Tibial artery (tissue), 4 donors: ENCODE measurements at regions not wholly inside any gene's neighbourhood (a gene's known extent, or its start where the extent isn't known, plus 50 kb on each side); places are given as distances from the start of the nearest gene placed in this dataset.

Experiments
- DNase-seq, 2 donors: peaks; one replicate each; pipeline ENCODE4 v3.0.0-alpha.2; 2019
- H3K27ac ChIP-seq, 2 donors: fragments of 200-600 bp; sonication (generic) in 1 of 2; 1 replicate in 1 of 2; 2 replicates in 1 of 2; pipeline ENCODE4 v1.5.1; 2018 to 2019; ENCODE audit warnings: mild to moderate bottlenecking in 1 of 2
- H3K27me3 ChIP-seq, 2 donors: fragments of 200-600 bp; sonication (generic) in 1 of 2; one replicate each; pipeline versions ENCODE4 v1.5.1 to v1.6.0; 2016 to 2019
- H3K36me3 ChIP-seq, 3 donors: fragments of 200-600 bp; sonication (generic) in 2 of 3; one replicate each; pipeline ENCODE4 v1.5.1; 2016 to 2019; ENCODE audit warnings: mild to moderate bottlenecking in 2 of 3
- H3K4me1 ChIP-seq, 4 donors: fragments of 200-600 bp; sonication (generic) in 2 of 4; 1 replicate in 3 of 4; 2 replicates in 1 of 4; pipeline ENCODE4 v1.5.1; 2016 to 2019
- H3K4me3 ChIP-seq, 2 donors: fragments of 200-600 bp; sonication (generic) in 1 of 2; 1 replicate in 1 of 2; 2 replicates in 1 of 2; pipeline ENCODE4 v1.5.1; 2018 to 2019; ENCODE audit warnings: mild to moderate bottlenecking in 2 of 2
- H3K9me3 ChIP-seq, 3 donors: fragments of 200-600 bp; sonication (generic) in 1 of 3; one replicate each; pipeline ENCODE4 v1.5.1; 2016 to 2019
- intact Hi-C: fragments of 100-400 bp; cut with DNase I; formaldehyde crosslinking; loops from one replicate; pipeline ENCODE4 v1.15.0; 2023; ENCODE audit warnings: low total_unique reads
- TF ChIP-seq, protein P1 (sequence below), 2 experiments: fragments of 200-600 bp in 1 of 2; fragments of 450-650 bp in 1 of 2; IDR thresholded peaks; one replicate each; pipeline ENCODE4 v1.5.1; 2017 to 2019; ENCODE audit warnings: antibody characterized with exemption in 2 of 2, mild to moderate bottlenecking in 1 of 2, moderate library complexity in 1 of 2

DNA sequence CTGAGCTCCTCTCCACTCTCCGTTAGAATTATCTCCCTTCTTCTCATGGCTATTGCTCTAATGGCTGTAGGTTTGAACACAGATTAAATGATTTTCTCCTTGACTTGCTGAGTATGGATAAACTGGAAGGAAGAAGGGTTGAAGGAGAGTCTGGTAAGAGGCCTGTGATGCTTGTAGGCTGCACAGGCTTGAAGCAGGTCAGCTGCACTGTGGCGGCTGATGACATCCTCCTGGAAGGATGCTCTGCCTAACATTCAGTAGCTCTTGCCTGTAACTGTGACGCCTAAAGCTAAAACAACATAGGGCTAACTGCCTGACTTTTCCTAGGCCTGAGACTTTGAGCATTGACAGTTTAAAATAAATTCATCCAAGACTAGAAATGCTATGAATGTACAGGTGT is 166.3 kb downstream of the MREG start:
- Histone ChIP-seq H3K27me3 (no peaks in the 10 kb centered on the region), H3K4me3 (no peak overlapping the region), H3K4me1 (peaks cover 0 to 63% (median 35%) of the 10 kb centered on the region in 4 donors), H3K9me3 (no peaks in the 10 kb centered on the region), H3K36me3 (no peaks in the 10 kb centered on the region), H3K27ac (no peak overlapping the region)
- intact Hi-C loops: loop anchor here (10.0 kb wide), 1 partner anchor 402 kb away; no protein-coding TSS in a partner anchor
- TF ChIP-seq, protein P1, sequence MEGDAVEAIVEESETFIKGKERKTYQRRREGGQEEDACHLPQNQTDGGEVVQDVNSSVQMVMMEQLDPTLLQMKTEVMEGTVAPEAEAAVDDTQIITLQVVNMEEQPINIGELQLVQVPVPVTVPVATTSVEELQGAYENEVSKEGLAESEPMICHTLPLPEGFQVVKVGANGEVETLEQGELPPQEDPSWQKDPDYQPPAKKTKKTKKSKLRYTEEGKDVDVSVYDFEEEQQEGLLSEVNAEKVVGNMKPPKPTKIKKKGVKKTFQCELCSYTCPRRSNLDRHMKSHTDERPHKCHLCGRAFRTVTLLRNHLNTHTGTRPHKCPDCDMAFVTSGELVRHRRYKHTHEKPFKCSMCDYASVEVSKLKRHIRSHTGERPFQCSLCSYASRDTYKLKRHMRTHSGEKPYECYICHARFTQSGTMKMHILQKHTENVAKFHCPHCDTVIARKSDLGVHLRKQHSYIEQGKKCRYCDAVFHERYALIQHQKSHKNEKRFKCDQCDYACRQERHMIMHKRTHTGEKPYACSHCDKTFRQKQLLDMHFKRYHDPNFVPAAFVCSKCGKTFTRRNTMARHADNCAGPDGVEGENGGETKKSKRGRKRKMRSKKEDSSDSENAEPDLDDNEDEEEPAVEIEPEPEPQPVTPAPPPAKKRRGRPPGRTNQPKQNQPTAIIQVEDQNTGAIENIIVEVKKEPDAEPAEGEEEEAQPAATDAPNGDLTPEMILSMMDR (IDR thresholded peaks at IDR 0.05): no peak
- no peak for DNase-seq

- H3K9me3 ChIP-seq: no peaks in the 10 kb centered on the region
- intact Hi-C loops: loop anchor here (10.0 kb wide), 1 partner anchor 401 kb away; no protein-coding TSS in a partner anchor
- no peaks in the 10 kb centered on the region for H3K36me3 ChIP-seq
- no peak for DNase-seq
- no peak overlapping the region for H3K4me3 ChIP-seq
- TF ChIP-seq, protein P1 (IDR thresholded peaks at IDR 0.05): no peak
- no peaks in the 10 kb centered on the region for H3K27me3 ChIP-seq
- H3K4me1 ChIP-seq: peaks cover 0 to 53% (median 32%) of the 10 kb centered on the region in 4 donors
- peak overlapping the region in 1 of 2 donors; percentile 4 for H3K27ac ChIP-seq
Observed at GRCh38 chr2:215845839-215846586, 167.3 kb downstream of the MREG start.

GRCh38 chr2:215843579-215843978 is 169.8 kb downstream of the MREG start:
- no peaks in the 10 kb centered on the region for H3K27me3 ChIP-seq
- H3K9me3 ChIP-seq: no peaks in the 10 kb centered on the region
- TF ChIP-seq, protein P1 (IDR thresholded peaks at IDR 0.05): peak in 1 of 2 experiments; percentile 24
- H3K4me3 ChIP-seq: no peak overlapping the region
- H3K4me1 ChIP-seq: peaks cover 0 to 30% (median 17%) of the 10 kb centered on the region in 4 donors
- peak overlapping the region; percentile 65 to 67 for H3K27ac ChIP-seq
- intact Hi-C loops: loop anchor here (10.0 kb wide), 1 partner anchor 399 kb away; no protein-coding TSS in a partner anchor
- peak; percentile 73 to 84 for DNase-seq
- no peaks in the 10 kb centered on the region for H3K36me3 ChIP-seq

DNA sequence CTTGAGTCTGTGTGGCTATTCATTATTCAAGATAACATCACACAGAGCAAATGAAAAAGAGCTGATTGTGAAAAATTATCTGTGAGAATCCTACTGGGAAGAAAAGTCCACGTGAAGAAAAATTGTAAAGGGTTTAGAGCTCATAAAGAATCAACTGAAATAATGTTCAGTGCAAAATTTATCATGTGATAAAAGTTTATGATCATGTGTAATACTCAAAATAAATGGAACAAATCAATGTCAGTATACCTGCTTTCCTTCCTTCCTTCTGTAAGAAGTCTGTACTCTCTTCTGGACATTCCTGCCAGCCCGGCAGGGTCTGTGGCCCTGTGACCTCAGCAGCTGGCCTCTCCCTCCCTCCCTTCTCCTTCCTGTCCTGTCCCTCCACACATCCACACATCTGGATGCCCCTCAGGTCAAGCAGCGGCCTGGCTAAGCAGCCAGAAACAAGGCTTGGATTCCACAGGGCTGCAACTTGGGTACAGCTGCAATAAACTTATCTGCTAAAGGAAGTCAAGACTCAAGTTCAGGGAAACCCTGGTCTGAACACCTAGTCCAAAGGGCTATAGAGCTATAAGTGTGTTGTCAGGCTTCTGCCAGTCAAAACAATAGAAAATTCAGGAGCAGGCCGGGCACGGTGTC is 172.1 kb downstream of the MREG start:
- Histone ChIP-seq H3K36me3 (no peaks in the 10 kb centered on the region), H3K9me3 (no peaks in the 10 kb centered on the region), H3K4me1 (peaks cover 0 to 22% (median 17%) of the 10 kb centered on the region in 4 donors), H3K27me3 (no peaks in the 10 kb centered on the region), H3K4me3 (no peak overlapping the region), H3K27ac (no peak overlapping the region)
- intact Hi-C loops: loop anchor here (10.0 kb wide), 1 partner anchor 396 kb away; no protein-coding TSS in a partner anchor
- TF ChIP-seq, protein P1 (IDR thresholded peaks at IDR 0.05): no peak
- no peak for DNase-seq

- H3K9me3 ChIP-seq: no peaks in the 10 kb centered on the region
- H3K4me1 ChIP-seq: peaks cover 0 to 34% (median 17%) of the 10 kb centered on the region in 4 donors
- no peak for DNase-seq
- H3K27ac ChIP-seq: peak overlapping the region; percentile 13 to 34
- no peaks in the 10 kb centered on the region for H3K27me3 ChIP-seq
- TF ChIP-seq, protein P1 (IDR thresholded peaks at IDR 0.05): no peak
- intact Hi-C loops: loop anchor here (10.0 kb wide), 1 partner anchor 395 kb away; no protein-coding TSS in a partner anchor
- H3K4me3 ChIP-seq: no peak overlapping the region
- no peaks in the 10 kb centered on the region for H3K36me3 ChIP-seq
Observed at GRCh38 chr2:215839816-215840215, 173.5 kb downstream of the MREG start.
